ENCODE measurements at regions not wholly inside any gene's neighbourhood (a gene's known extent, or its start where the extent isn't known, plus 50 kb on each side); places are given as distances from the start of the nearest gene placed in this dataset.

DNA sequence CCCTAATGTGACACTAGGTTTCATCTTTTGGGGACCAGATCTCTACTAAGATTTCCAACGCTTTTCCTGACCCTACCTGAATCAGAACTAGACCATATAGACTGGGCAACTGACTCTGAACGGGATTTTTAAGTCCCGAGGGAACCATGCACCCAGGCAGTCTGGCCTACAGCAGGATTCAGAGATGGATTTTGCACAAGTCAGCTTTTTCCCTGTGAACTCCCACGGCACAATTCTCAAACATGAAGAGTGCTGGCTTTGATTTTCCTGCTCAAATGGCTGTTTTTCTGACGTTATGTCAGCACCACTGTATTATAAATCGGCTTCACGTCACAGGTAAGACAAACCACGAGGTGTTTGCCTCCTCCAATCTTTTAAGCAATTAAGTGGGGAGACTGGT, 409.1 kb downstream of the TCERG1L start:
- DNase-seq (ENCODE audit: low spot score) = no peak

DNA sequence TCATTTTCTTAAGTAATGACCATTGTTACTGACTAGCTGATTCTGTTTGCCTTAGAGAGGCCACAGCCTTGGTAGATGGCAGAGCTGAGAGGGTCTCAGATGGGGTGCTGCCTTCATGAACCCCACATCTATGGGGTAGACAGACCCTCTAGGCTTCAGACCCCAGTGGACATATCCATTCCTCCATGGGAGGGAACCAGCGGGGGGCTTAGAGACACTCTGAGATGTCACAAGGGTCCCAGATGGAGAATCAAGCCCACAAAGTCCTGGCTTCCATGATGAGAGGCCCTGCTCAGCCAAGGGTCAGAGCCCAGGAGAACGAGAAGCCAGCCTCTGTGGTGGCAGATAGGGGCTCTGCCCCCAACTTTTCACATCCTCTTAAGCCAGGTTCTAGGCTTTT, 408.6 kb downstream of the TCERG1L start:
- no peak for DNase-seq (ENCODE audit: low spot score)

DNA sequence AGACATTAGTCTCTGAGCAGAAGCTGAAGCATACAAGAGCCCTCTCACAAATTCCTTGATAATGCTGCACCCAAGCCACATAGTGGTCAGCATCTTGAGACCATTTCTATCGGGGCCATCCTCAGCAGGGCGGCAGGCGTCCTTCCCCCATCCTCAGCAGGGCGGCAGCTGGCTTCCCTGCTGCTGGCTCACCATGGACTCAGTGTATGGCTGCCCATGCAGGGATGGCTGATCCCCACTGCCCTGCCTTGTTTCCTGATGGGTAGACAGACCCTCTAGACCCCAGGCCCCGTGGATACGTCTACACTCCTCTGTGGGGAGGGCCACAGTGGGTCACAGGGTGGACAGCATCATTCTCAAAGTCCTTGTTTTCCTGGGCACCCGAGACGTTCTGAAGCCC, 406.8 kb downstream of the TCERG1L start:
- DNase-seq (ENCODE audit: low spot score) = peak; percentile 36

DNA sequence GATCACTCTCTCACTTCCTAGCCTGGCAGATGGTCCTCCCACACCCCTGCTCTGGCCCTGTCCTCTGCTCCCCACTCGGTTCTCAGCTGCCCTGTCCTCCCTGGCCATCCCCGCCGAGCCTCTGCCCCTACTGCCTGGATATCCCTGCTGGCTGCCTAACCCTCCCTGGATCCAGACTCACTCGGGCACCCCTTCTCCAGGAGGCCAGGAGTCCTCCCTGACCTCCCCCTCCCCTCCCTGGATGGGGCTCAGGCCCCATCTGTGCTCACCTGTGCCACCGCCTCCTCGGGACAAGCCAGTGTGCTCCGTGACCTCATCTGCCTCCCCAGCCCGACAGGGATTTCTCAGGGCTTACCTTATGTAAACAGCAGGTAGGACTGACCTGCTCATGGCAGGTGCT, 406.1 kb downstream of the TCERG1L start:
- peak; percentile 31 for DNase-seq (ENCODE audit: low spot score)

DNA sequence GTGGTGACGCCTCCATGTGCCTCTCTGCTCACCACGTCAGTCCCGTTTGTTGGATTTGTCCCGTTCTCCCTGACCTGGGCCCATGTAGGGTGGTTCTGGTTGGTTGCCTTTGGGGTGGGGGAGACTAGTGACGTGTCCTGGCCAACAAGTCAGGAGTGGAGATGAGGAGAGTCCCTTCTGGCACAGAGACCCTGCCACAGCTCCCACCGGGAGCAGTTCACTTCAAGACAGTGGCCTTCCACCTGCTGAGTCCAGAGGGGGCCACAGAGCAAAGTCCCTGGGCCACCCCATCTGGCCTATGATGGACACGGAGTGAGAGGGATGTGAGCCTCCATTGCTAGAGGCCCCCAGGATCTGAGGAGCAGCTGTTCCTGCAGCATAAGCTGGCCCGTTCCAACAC, 405.6 kb downstream of the TCERG1L start:
- no peak for DNase-seq (ENCODE audit: low spot score)

DNA sequence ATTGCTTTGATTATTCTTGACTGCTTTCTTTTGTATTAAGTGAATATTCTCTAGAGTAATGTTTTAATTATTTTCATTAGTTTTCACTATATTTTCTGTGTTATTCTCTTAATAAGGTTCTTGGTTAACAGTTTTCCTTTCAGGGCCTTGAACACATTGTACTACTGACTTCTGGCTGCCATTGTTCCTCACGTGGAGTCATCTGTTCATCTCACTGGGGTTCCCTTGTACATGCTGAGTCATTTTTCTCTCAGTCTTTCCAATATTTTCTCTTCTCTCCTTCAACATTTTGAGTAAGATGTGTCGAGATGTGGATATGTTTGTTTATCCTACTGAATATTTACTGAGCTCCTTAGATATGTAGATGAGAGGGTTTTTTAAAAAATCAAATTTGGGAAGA, 400.7 kb downstream of the TCERG1L start:
- DNase-seq (ENCODE audit: low spot score) = no peak

DNA sequence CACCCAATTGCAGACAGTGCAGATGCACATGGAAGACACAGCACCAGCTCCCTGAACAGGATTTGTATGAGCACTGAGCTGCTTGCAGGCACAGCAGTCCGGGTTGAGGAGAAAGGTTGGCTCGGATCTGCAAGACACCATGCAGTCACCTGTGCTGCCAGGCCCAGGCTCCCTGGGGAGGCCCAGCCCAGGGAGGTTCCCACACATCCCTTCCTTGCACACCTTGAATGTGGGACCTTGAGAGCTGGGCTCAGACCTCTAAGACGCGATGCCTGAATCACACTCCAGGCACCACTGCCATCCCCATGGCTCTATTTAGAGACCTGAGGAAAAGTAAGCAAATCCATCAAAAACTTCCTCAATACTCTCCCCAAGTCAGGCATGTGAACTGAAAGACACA, 397.7 kb downstream of the TCERG1L start:
- peak; percentile 26 for DNase-seq (ENCODE audit: low spot score)

DNA sequence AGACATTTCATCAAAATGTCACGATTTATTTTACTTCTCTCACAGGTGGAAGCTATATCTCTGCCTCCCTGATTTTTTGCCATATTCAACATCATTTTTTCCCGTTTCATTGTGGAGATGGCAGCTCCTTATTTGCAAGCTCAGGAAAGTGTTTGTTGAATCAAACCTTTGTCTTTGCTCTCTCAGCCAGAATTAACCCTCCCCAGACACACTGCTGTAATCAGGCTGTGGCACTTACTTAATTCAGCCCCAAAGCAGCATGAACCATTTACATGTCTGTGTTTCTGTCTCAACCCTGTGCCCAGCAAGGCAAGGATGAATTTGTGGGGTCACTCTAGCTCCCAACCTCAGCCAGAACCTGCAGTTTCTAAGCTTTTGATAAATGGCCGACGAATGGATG, 397.2 kb downstream of the TCERG1L start:
- peak; percentile 31 for DNase-seq (ENCODE audit: low spot score)

DNA sequence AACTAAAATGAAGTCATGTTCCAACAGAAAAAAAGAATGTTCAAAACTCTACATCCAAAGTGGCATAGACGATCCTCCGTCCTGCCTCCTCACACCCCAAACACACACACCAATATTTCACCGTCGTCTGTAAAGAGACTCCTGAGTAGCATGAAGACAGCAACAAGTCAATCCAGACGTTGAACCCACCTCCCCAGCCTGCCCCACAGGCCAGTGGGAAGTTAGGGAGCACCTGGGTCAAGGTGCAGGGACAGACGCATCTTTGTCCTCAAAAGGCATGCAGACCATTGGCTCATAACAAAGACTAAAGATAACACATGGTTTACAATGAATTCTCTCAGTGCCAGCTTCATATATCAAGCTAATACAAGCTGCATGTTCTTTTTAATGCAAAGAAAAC, 396.5 kb downstream of the TCERG1L start:
- DNase-seq (ENCODE audit: low spot score) = peak; percentile 7

DNA sequence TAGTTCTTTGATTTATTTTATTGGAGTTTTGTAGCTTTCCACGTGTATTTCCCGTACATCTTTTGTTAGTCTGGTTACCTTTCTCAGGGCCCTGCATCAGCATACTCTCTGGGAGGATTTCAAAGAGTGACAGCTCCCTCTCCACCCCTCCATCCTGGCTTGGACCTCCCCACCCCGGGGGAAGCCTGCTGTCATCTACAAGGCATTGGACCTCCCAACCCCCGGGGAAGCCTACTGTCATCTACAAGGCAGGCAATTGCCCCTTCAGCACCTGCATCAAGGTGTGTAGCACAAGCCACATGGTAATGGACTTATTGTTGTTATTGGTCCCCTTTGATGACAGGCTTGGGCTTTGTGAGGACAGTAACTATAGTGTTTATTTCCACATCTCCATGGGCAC, 390.1 kb downstream of the TCERG1L start:
- peak; percentile 16 for DNase-seq (ENCODE audit: low spot score)

DNA sequence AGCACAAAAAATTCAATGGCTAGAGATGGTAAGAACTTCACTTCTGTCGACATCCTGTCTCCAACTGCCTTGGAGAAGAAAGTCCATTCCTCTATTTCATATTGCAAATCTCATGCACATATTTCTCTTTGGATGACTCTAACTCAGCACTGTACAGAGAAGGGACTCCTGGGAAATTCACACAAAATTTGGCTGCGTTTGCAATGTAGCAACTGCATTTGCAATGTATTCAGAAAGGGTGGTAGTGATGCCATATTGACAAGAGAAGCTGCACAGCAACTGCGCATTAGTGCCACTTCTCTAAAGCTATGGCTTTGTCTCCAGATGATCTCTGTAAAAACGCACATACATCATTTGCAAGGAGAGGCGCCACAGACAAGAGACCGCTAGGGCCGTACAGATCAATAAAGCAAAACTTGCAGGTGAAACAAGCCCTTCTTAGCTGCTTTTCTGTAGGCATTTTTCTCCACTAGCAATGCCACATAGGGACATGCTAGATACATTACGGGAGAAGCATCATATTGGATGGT, 389.5 kb downstream of the TCERG1L start:
- peak; percentile 5 for DNase-seq (ENCODE audit: low spot score)

DNA sequence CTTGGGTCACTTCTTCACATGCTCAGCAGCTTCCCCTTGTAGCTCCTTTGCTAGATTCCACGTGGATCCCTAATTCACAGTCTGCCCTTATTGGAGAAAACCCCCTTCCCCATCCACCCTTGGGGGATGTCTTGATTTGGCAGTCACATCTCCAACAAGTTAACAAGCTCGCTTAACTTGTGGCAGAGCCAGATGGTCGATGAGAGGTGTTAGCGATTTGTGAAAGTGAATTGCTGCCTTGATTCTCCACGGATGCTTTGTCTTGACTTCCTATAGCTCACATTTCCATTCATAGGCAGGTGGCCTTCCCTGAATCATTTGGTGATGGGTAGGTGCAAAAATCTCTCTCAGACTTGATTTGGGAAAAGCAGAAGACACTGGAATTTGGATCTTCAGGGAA, 387.9 kb downstream of the TCERG1L start:
- no peak for DNase-seq (ENCODE audit: low spot score)

DNA sequence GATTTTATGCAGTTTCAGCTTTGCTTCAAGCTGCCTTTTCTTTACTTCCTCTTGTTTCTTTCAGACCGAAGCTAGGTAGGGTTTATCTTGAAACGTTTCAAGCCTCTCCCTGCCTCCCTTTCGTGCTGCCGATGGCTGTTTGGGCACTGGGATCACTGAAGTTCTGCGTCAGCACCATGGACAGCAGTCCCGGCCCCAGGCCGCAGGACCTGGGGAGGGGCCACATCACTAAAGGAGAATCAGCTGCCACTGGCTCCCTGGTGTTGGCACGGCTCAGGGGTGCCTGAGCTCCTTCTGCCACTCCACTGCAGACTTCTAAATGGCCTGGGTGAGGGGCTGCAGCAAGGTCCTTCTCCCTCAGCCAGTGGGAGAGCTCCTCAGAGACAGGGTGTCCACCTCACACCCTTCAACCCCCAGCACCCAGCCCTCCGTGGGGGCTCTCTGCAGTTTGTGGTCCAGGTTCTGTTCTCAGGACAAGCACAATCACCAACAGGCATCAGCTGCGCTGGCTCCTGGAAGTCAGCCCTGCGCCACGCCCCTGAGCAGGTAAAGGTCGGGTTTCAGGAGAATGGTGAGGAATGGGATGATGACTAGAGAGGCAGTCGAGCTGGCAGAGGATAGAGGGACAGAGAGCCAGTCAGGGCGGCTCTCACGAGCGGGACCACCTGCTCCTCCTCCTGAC, 387.2 kb downstream of the TCERG1L start:
- DNase-seq (ENCODE audit: low spot score) = peak; percentile 73

DNA sequence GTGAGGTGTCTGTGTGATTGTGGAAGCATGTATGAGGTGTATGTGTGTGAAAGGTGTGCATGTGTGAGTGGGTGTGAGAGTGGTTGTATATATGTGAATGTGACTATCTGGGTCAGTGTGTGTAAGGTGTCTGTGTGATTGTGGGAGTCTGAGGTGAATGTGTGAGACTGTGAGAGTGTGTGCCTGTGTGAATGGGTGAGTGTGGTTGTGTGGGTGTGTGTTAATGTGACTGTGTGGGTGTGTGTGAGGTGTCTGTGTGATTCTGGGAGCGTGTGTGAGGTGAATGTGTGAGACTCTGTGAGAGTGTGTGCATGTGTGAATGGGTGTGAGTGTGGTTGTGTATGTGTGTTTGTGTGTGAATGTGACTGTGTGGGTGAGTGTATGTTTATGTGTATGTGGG, 385.1 kb downstream of the TCERG1L start:
- DNase-seq (ENCODE audit: low spot score) = peak; percentile 5

DNA sequence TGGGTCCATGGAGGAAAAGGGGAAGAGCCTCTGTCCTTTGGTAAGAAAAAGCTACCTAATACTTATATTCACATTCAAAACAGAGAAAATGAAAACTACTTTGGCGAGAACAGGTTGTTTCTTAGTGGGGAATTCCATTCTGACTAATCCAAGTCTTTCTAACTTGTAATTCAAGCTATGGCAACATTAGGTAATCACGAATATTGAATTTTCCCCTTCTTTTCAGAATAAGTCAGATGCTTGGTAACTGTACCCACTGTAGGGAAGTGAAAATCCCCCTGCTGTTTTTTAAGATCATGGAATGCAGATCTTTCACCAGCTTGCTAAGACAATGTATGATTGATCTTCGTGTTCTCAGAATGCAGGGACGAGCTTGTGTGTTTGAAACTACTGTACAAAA, 384.4 kb downstream of the TCERG1L start:
- no peak for DNase-seq (ENCODE audit: low spot score)

DNA sequence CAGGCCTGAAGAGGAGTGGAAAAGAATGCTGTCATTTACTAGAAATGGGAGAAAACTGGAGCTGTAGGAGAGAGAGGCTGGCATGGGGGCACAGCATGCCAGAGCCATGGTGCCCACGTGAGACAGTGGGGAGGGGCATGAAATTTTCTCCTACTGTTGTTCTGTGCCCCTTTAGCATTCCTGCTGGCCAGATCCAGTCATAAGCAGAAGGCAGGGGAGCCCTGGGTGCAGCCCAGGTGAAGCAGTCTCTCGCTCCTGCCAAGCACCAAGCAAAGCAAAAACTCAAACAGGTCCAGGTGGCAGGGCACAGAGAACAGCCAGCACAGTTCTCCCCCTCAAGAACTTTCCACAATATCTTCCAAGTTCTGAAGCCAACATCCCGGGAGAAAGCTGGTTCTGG, 383.2 kb downstream of the TCERG1L start:
- DNase-seq (ENCODE audit: low spot score) = peak; percentile 20

DNA sequence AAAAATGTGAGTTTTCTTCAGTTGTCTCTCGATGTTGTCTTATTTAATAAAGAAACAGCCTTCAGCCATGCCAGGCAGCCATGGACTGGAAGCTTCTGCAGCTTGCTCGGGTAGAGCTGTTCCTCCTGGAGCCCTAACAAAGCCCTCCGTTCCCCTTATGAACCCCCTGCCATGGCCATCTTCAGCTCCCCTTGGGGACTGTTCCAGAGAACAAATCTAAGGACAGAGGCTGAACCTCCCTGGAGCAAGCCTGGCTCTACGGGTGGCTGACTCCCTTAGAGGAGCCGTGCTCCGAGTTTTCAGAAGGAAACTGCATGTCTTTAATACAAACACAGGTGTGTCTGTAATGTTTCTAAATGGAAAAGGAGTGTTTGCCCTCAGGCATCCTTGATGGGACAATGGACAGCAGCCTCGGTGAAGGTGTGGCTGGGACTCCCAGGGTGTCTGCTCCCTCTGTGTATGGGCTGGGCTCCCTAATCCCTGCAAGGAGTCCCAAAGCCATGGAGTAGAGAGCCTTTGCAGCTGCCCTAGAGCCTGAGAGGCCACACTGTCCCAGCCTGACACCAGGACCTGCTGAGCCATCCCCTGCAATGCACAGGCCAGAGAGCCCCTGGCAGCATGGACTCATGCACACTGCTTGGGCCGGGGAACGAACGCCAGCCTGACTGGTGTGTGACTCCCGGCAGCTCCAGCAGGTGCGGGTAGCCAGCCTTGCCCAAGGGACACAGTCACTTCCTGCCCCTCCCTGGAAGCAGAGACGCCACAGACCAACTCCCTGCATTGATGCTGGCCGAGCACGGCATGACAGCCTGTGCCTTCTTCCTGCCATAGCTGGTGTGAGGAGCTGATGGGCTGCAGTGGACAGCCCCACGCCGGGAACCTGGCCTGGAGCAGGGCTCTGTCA, 381.8 kb downstream of the TCERG1L start:
- DNase-seq (ENCODE audit: low spot score) = peak; percentile 33

DNA sequence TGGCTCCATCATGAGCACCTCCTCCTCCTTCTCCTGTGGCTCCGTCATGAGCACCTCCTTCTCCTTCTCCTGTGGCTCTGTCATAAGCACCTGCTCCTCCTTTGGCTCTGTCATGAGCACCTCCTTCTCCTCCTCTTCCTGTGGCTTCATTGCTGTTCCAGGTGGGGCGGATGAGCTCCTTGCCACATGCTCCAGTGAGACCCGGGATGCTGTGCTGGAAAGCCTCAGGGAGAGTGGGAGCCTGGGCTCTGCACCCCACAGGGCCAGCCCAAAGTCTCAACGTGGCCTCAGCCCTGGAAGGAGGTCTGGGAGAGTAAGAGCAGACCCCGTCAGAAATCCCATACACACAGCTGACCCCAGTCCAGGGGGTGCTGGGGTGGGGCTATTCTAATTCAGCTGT, 380.7 kb downstream of the TCERG1L start:
- peak; percentile 18 for DNase-seq (ENCODE audit: low spot score)

DNA sequence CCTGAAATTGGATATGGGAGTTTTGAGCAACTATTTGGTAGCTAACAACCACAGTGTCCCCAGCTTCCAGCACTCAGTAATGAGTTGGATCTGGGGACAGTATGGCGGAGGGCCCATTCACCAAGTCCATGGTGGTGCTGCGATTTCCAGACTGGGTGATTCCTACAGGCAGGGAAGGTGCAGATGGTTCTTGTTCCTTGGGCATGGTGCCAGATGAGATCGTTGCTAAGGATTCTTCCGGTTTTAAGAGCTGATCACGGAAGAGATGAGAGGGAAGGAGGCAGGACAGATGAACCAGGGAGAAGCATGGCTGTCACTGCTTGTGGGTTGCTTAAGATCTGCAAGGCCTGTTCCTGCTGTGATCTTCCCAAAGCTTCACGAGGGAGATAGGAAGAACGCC, 380.3 kb downstream of the TCERG1L start:
- no peak for DNase-seq (ENCODE audit: low spot score)

DNA sequence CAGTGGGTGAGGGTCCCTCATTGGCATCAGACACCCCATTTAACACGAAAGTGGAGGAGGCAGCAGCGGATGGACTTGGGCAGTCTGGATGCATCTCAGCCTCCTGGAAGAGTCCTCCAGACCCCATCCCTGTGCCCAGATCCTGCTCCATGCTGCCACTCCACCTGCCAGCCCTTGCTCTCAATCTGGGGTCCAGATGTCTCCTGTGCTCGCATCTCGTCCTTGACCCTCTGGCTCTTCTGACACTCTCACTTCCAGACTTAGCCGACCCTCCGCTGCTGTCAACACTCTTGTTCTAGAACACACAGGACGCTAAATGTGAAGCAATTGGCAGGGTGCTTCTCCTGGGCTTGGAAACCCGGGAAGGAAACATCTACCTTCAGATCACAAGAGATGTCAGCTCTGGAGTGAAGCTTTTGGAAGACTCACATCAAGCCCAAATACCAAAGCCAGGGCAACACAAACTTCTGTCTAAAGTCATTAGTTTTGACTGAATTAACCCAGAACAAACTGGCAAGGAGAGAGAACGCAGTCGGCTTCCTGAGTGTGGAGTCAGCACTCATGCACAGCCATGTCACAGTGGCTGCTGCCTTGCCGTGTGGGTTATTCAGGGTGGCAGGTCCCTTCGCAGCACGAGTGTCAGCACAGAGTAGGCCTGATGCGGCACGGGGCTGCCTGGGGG, 379.1 kb downstream of the TCERG1L start:
- peak; percentile 26 for DNase-seq (ENCODE audit: low spot score)

DNA sequence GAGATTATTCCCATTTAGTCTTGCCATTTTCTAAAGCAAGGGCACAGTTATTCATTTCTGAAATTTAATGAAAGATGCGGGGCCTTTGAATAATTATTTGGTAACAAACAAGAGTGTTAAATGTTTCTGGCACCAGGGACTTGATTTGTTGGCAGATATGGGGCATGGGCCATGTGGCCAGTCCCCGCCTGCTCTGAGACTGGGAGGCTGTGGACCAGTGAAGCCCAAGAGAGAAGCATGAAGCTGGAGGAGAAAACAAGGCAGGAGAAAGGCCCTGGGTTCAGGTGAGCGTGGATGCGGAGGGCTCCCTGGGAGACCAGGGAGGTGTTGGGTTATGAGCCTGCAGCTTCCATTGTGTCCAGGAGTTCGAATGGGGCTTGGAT, 378.5 kb downstream of the TCERG1L start:
- peak; percentile 23 for DNase-seq (ENCODE audit: low spot score)

DNA sequence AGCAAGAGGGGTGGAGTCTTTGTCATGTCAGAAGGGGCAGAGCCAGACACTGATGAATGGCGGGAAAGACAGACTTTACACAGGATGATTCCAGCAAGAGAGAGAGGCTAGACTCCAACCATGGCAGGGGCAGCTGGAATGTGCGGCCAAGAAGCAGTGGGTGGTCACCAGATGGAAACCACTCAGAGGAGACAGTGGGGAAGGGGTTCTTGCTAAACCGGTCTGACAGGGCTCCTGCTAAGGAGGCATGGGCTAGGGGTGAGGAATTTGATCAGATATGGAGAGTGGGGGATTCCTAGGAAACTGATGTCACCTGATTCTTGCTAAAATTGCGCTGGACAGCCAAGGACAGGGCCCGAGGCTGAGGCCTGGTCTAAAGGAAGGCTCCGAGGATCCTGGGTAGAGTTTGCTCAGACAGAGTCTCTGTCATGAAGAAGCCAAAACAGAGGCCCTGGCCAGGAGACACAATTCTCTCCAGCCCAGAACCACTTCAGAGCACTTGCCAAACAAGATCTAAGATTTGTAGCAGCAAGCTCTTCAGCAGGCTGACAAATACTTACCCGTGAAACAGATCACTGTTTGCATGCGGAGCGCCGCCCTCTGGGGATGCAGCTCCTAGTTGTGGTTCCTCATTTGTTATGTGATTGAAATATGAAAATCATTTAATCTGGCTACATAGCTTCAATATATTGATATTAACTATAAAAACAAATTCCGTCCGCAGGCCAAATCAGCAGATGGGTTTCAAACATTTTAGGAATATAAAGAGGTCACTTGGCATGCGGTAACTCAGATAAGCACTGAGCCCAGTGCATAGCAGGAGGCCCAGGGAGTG, 377.0 kb downstream of the TCERG1L start:
- peak; percentile 50 for DNase-seq (ENCODE audit: low spot score)

All from ecto neural progenitor cell (in vitro differentiated cells).